CD4-positive, alpha-beta T cell treated with Interleukin-10 for 1 hour (primary cell): ENCODE measurements at regions not wholly inside any gene's neighbourhood (a gene's known extent, or its start where the extent isn't known, plus 50 kb on each side); places are given as distances from the start of the nearest gene placed in this dataset.
"Not testable (repeated sequence)": the region's sequence is repeated elsewhere in the genome, so short reads cannot be mapped to it uniquely, and the experiment has no call there.

Experiments used
- DNase-seq: peaks from one replicate; pipeline ENCODE4 v3.0.0-alpha.2; 2020

- DNase-seq = no peak
Observed at GRCh38 chr1:10942542-10942912, 69.9 kb upstream of the TARDBP start.

- DNase-seq = no peak
Observed at GRCh38 chr1:10943041-10943440, 69.4 kb upstream of the TARDBP start.

- no peak for DNase-seq
Observed at GRCh38 chr1:10943991-10944730, 68.3 kb upstream of the TARDBP start.

GRCh38 chr1:10945991-10946509 is 66.4 kb upstream of the TARDBP start:
- DNase-seq = no peak

- DNase-seq = no peak
Observed at GRCh38 chr1:10947181-10947580, 65.3 kb upstream of the TARDBP start.

- no peak for DNase-seq
Observed at GRCh38 chr1:10947691-10948462, 64.6 kb upstream of the TARDBP start.

- no peak for DNase-seq
Observed at GRCh38 chr1:10948463-10948775, 64.0 kb upstream of the TARDBP start.

DNA sequence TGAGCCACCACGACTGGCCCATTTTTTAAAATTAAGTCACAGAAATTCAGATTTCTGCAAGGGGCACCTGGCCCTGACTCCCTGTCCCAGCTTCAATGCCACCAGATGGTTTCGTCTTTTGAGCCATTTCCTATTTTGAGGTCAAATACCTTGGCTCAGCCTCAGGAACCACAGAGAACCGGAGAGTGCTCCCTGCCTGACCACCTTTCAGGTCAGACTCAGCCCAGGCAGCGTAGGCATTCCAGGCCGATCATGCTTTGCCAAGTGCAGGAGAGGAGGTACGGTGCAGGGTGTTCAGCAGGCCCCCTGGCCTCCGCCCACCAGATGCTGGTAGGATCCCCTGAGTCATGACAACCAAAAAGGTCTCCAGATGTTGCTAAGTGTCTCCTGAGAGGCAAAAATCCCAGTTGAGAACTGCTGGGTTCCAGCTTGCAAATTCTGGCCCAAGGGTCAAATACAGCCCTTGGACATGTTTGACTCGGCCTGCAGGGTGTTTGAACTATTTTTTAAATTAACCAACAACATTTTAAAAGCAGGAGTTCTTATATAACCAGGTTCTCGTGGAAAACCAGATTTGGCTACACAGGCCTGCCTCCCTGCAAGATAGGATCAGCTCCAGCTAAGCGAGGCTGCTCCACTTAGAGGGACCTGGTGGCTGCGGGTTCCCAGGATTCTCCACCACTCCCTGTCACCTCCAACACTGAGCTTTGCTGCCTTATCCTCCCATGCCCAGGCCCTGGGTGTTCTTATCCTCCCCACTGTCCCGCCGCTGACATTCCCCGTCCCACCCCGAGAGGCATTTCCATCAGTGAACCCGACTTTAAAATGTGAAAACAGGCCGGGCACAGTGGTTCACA is 61.9 kb upstream of the TARDBP start:
- DNase-seq = no peak

DNA sequence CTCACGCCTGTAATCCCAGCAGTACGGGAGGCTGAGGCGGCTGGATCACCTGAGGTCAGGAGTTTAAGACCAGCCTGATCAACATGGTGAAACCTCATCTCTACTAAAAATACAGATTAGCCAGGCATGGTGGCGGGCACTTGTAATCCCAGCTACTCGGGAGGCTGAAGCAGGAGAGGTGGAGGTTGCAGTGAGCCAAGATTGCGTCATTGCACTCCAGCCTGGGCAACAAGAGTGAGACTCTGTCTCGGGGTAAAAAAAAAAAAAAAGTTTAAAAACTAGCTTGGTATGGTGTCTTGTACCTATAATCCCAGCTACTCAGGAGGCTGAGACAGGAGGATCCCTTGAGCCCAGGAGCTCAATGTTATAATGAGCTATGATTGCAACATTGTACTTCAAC is 61.2 kb upstream of the TARDBP start:
- DNase-seq = not testable (repeated sequence)

GRCh38 chr1:10951961-10952360 is 60.5 kb upstream of the TARDBP start:
- DNase-seq = no peak

DNA sequence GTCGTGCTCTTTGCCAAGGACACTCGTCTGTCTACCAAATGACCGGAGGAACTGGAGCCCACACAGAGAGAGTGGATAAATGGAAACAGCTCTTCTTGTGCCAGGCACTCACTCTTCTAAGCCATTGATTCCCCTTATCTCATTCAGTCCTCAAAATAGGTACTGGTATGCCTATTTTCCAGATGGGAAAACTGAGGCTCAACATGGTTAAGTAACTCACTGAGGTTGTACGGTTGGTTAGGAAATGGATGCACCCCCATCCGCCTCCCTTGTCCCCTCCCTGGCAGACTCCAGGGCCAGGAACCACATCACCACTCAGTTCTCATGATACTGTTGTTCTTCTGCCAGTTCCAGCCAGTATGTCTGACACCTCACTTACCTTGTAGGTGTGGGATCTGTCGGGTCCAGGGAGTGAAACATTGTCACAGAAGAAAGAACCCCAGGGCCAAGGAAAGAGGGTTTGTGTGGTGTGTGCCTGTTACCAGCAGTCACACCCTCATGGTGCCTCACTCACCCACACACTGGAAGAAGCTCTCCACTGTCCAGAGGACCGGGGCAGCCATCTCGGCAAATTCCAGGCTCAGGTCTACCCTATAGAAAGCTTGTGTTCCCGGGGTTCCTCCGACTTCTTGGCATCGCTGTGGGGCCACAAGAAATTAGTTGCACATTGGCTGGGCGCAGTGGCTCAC is 58.8 kb upstream of the TARDBP start:
- no peak for DNase-seq

DNA sequence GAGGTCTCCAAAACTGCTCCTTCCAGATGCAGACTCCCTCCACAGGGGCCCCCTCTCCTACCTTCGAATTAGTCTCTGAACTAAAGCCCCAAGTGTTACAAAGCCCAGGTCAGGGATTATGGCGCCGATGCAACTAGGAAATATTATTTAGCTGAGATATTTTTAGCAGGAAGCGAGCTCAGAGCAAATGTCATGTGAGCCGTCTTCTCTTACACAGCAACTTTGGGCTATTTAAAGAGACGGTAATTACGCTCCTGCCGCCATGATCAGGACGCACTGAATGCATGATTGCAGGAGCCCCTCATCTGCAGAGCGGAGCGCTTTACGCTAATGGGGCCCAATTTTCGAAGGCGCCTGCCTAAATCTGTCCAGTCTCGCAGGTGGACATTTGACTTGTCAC is 55.3 kb upstream of the TARDBP start:
- DNase-seq = no peak

DNA sequence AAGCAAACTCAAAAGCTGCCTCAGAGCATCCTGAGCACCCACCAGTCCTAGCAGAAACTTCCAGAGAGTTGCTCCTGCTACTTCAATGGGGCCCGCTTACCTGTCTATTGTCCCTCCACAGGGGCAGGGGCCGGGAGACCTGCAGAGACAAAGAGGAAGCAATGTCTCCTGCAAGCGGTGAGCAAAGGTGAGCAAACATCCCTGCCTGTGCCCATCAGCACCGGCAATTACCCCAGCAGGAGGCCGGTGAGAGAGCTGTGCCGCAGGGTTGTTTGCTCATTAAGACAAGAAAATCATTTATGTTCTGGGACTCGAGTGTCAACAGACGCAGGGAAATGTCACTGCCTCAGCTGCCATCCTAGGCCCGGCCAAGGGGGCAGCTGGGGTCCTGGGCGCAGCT is 53.8 kb upstream of the TARDBP start:
- DNase-seq = no peak

GRCh38 chr1:10960411-10961299 is 51.8 kb upstream of the TARDBP start:
- DNase-seq = peak; percentile 78

- DNase-seq = no peak
Observed at GRCh38 chr1:10961300-10961833, 51.1 kb upstream of the TARDBP start.

DNA sequence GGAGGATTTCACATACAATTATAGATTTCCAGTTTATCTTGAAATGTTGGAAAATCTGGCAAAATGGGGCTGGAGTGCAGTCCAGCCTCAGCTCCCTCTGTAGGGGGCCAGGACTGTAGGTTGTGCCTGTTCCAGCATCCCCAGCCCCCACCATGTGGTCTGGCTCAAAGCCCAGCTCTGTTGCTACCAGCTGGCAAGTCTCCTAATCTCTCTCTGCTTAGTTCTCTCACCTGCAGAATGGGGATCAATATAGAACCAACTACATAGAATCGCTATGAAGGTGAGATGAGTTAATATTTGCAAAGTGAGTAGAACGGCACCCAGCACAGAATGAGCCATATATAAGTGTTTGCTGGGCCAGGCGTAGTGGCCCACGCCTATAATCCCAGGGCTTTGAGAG is 50.0 kb upstream of the TARDBP start:
- no peak for DNase-seq
